HepG2 (cell line): ENCODE measurements at regions not wholly inside any gene's neighbourhood (a gene's known extent, or its start where the extent isn't known, plus 50 kb on each side); places are given as distances from the start of the nearest gene placed in this dataset.
A peak's percentile ranks its signal among the peaks of the same experiment; 100 is the strongest.

Experiments
- ELF3 ChIP-seq: IDR thresholded peaks from 2 replicates; pipeline ENCODE4 v1.6.1; 2016; ENCODE audit warnings: missing genetic modification reagents, missing compliant biosample characterization
- ELF4 ChIP-seq: sonication (generic); formaldehyde crosslinking; IDR thresholded peaks from 2 replicates; pipeline ENCODE4 v1.5.0; 2020; ENCODE audit warnings: missing genetic modification reagents, mild to moderate bottlenecking, moderate library complexity, borderline replicate concordance
- HOXA9 ChIP-seq: sonication (generic); formaldehyde crosslinking; IDR thresholded peaks from 2 replicates; pipeline ENCODE4 v1.8.1; 2022; ENCODE audit warnings: missing genetic modification reagents, mild to moderate bottlenecking, moderate library complexity, borderline replicate concordance
- HOXD1 ChIP-seq: sonication (generic); formaldehyde crosslinking; IDR thresholded peaks from 2 replicates; pipeline ENCODE4 v1.5.0; 2020; ENCODE audit warnings: missing genetic modification reagents
- KMT2A ChIP-seq: sonication (generic); formaldehyde crosslinking; IDR thresholded peaks from 2 replicates; pipeline ENCODE4 v1.4.0; 2020; ENCODE audit warnings: missing genetic modification reagents
- MED13 ChIP-seq: sonication (generic); formaldehyde crosslinking; IDR thresholded peaks from 2 replicates; pipeline ENCODE4 v1.5.0; 2020; ENCODE audit warnings: missing genetic modification reagents
- NPAS2 ChIP-seq: sonication (generic); formaldehyde crosslinking; IDR thresholded peaks from 2 replicates; pipeline ENCODE4 v1.8.0; 2022; ENCODE audit warnings: mild to moderate bottlenecking, missing genetic modification reagents, borderline replicate concordance
- TFAP4 ChIP-seq: sonication (generic); IDR thresholded peaks from 2 replicates; pipeline ENCODE4 v1.6.1; 2016; ENCODE audit warnings: low read depth, borderline replicate concordance
- TFDP2 ChIP-seq: sonication (generic); formaldehyde crosslinking; IDR thresholded peaks from 2 replicates; pipeline ENCODE4 v1.4.0; 2020; ENCODE audit warnings: missing genetic modification reagents
- ZNF101 ChIP-seq: sonication (generic); formaldehyde crosslinking; IDR thresholded peaks from 2 replicates; pipeline ENCODE4 v1.4.0; 2020; ENCODE audit warnings: mild to moderate bottlenecking, low read depth, missing genetic modification reagents, borderline replicate concordance
- ZNF143 ChIP-seq: sonication (generic); formaldehyde crosslinking; IDR thresholded peaks from 2 replicates; pipeline ENCODE4 v1.4.0; 2020; ENCODE audit warnings: missing genetic modification reagents
- ZNF407 ChIP-seq: sonication (generic); formaldehyde crosslinking; IDR thresholded peaks from one replicate; pipeline ENCODE4 v1.5.1; 2020; ENCODE audit warnings: mild to moderate bottlenecking, missing genetic modification reagents; ENCODE audit errors: not compliant biosample characterization
- ZNF598 ChIP-seq: sonication (generic); formaldehyde crosslinking; IDR thresholded peaks from 2 replicates; pipeline ENCODE4 v1.5.1; 2020; ENCODE audit warnings: mild to moderate bottlenecking, missing genetic modification reagents, borderline replicate concordance
- ZSCAN25 ChIP-seq: sonication (generic); formaldehyde crosslinking; IDR thresholded peaks from 2 replicates; pipeline ENCODE4 v1.8.0; 2022; ENCODE audit warnings: mild to moderate bottlenecking, missing genetic modification reagents

- no peak for TF ChIP-seq KMT2A (CRISPR knock-in tag)
- peak; percentile 42; the same call in 1 of the 2 replicates for TF ChIP-seq MED13
- TF ChIP-seq ELF3 (CRISPR knock-in tag): peak; percentile 95
- peak; percentile 89; the same call in 1 of the 2 replicates for TF ChIP-seq ZNF598 (CRISPR knock-in tag)
- peak; percentile 55; the same call in 1 of the 2 replicates for TF ChIP-seq TFDP2 (CRISPR knock-in tag)
- no peak for TF ChIP-seq HOXA9 (CRISPR knock-in tag)
- no peak for TF ChIP-seq ZNF407 (CRISPR knock-in tag)
- peak; percentile 83 for TF ChIP-seq HOXD1 (CRISPR knock-in tag)
- peak; percentile 69; the same call in 1 of the 2 replicates for TF ChIP-seq ZNF143 (CRISPR knock-in tag)
- no peak for TF ChIP-seq ZSCAN25 (CRISPR knock-in tag)
- TF ChIP-seq TFAP4: peak; percentile 81; the same call in 1 of the 2 replicates
- peak; percentile 60; the same call in 1 of the 2 replicates for TF ChIP-seq ELF4
- no peak for TF ChIP-seq NPAS2
- TF ChIP-seq ZNF101 (CRISPR knock-in tag): no peak
Observed at GRCh38 chr7:96415293-96415940, 93.5 kb upstream of the SLC25A13 start (continued).
